Psoas muscle (tissue), 7 donors: ENCODE measurements at regions not wholly inside any gene's neighbourhood (a gene's known extent, or its start where the extent isn't known, plus 50 kb on each side); places are given as distances from the start of the nearest gene placed in this dataset.

Source experiments
- ATAC-seq, 4 donors: fragments of 200-7000 bp; cut with Tn5 transposase; one replicate each; pipeline ENCODE4 v1.9.1; 2020; ENCODE audit warnings: moderate library complexity in 3 of 4, mild to moderate bottlenecking in 2 of 4
- DNase-seq, 2 donors: peaks; one replicate each; pipeline ENCODE4 v3.0.0-alpha.2; 2020
- H3K27ac ChIP-seq: fragments of 200-600 bp; one replicate; pipeline ENCODE4 v1.8.0; 2022
- H3K27me3 ChIP-seq, 3 donors: fragments of 200-600 bp in 1 of 3; one replicate each; pipeline versions ENCODE4 v1.6.1 to v1.8.0; 2013 to 2022; ENCODE audit warnings: low read length in 2 of 3, mild to moderate bottlenecking in 2 of 3, moderate library complexity in 1 of 3; ENCODE audit not compliant: insufficient read depth in 3 of 3
- H3K36me3 ChIP-seq, 2 donors: fragments of 200-600 bp in 1 of 2; one replicate each; pipeline versions ENCODE4 v1.6.1 to v1.8.0; 2013 to 2022; ENCODE audit warnings: low read depth in 1 of 2, mild to moderate bottlenecking in 1 of 2, moderate library complexity in 1 of 2; ENCODE audit not compliant: insufficient read depth in 1 of 2
- H3K4me1 ChIP-seq: fragments of 200-600 bp; one replicate; pipeline ENCODE4 v1.8.0; 2022
- H3K4me3 ChIP-seq: fragments of 200-600 bp; one replicate; pipeline ENCODE4 v1.8.0; 2022; ENCODE audit warnings: mild to moderate bottlenecking
- H3K9me3 ChIP-seq: fragments of 200-600 bp; one replicate; pipeline ENCODE4 v1.8.0; 2022
- WGBS, 3 donors: extraction: QIAGEN DNeasy Blood & Tissue Kit; methylation state at CpG; one replicate each; pipeline versions ENCODE4 v1.1.6 to v1.1.7; 2013; 5-methylcytosine and 5-hydroxymethylcytosine counted together
- intact Hi-C, 2 donors: fragments of 100-400 bp; cut with DNase I; formaldehyde crosslinking; loops; one replicate each; pipeline versions ENCODE4 v1.11.0 to v1.14.2; 2022
- TF ChIP-seq, protein P1 (sequence below): fragments of 200-600 bp; IDR thresholded peaks from one replicate; pipeline ENCODE4 v1.8.0; 2022; ENCODE audit warnings: antibody characterized with exemption
- donor health status: healthy with polysubstance abuse.
- donor health status: DM: no; HTN: no; CAD: no; lungs with moderate emphysema.
- donor health status: Bipolar disorder and iron deficiency.
- donor health status: healthy.
- donor health status: DM: yes; HTN: yes; CAD: no.
- donor health status: DM: no; HTN: no; CAD: no.
- donor health status: DM: yes; HTN: yes; CAD: no.

DNA sequence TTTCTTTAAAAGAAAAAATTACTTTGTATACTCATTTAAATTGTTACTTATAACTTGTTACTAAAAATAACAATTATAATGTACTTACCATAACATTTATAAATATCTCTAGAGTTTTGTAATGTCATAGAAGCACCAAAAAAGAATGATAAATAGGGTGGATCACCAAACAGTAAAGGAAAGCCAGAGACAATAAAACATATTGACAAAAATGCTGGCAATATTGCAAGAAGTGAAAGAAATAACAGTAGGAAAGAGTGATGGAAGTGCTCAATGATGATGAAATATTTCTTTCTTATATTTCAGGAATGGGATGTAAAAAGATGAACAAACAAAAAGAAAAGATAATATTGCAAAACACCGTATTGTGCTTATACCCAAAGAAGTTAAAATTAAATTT is 301.7 kb downstream of the CENPW start:
- Histone ChIP-seq H3K4me3 (no peak overlapping the region), H3K27me3 (no peaks in the 10 kb centered on the region), H3K9me3 (no peaks in the 10 kb centered on the region), H3K27ac (no peak overlapping the region), H3K36me3 (no peaks in the 10 kb centered on the region), H3K4me1 (no peaks in the 10 kb centered on the region)
- ATAC-seq (no peak), DNase-seq (no peak)
- intact Hi-C loops, result no loop called here
- TF ChIP-seq, protein P1, sequence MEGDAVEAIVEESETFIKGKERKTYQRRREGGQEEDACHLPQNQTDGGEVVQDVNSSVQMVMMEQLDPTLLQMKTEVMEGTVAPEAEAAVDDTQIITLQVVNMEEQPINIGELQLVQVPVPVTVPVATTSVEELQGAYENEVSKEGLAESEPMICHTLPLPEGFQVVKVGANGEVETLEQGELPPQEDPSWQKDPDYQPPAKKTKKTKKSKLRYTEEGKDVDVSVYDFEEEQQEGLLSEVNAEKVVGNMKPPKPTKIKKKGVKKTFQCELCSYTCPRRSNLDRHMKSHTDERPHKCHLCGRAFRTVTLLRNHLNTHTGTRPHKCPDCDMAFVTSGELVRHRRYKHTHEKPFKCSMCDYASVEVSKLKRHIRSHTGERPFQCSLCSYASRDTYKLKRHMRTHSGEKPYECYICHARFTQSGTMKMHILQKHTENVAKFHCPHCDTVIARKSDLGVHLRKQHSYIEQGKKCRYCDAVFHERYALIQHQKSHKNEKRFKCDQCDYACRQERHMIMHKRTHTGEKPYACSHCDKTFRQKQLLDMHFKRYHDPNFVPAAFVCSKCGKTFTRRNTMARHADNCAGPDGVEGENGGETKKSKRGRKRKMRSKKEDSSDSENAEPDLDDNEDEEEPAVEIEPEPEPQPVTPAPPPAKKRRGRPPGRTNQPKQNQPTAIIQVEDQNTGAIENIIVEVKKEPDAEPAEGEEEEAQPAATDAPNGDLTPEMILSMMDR, result no peak
- 81 to 89% (median 82%) methylated on average over 1 of the region's 1 CpG for WGBS, 3 donors

- ATAC-seq (no peak), DNase-seq (peak in 1 of 2 donors; percentile 10)
- H3K36me3 ChIP-seq, result no peaks in the 10 kb centered on the region
- no peak overlapping the region for H3K4me3 ChIP-seq
- no peak overlapping the region for H3K27ac ChIP-seq
- intact Hi-C loops, result no loop called here
- no peaks in the 10 kb centered on the region for H3K4me1 ChIP-seq
- H3K27me3 ChIP-seq, result no peaks in the 10 kb centered on the region
- 95 to 98% (median 95%) methylated on average over 32 to 33 of the region's 33 CpGs for WGBS, 3 donors
- no peaks in the 10 kb centered on the region for H3K9me3 ChIP-seq
- TF ChIP-seq, protein P1, result no peak
Observed at GRCh38 chr6:126643352-126643751, 303.4 kb downstream of the CENPW start.

DNA sequence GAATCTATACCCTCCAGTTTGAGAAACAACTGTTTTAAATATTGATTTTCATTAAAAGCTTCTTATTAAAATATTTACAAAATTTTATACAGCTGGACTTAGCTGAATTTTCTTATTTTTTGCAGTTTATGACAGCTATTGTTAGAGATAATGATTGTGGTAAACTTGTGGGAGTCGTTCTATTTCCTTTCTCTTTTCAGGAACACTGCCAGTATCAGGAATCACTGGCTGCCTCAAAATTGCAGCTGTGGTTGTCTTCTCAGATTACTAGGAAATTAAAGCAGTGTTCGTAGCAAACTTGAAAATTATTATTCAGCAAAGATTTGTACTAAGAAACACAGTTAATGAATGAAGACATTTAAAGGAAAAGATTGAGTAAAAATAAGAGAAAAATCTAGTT is 311.0 kb downstream of the CENPW start:
- no peak for DNase-seq
- intact Hi-C loops, result loop anchor here in 1 of 2 donors (10.0 kb wide), 1 partner anchor 424 kb away; no protein-coding TSS in a partner anchor
- TF ChIP-seq, protein P1, result no peak
- no peak for ATAC-seq
- Histone ChIP-seq H3K27ac (no peak overlapping the region), H3K4me3 (no peak overlapping the region), H3K9me3 (no peaks in the 10 kb centered on the region), H3K4me1 (peaks cover 6% of the 10 kb centered on the region), H3K36me3 (no peaks in the 10 kb centered on the region), H3K27me3 (no peaks in the 10 kb centered on the region)
- WGBS, 3 donors, result 3 to 7% (median 5%) methylated on average over 2 of the region's 2 CpGs

DNA sequence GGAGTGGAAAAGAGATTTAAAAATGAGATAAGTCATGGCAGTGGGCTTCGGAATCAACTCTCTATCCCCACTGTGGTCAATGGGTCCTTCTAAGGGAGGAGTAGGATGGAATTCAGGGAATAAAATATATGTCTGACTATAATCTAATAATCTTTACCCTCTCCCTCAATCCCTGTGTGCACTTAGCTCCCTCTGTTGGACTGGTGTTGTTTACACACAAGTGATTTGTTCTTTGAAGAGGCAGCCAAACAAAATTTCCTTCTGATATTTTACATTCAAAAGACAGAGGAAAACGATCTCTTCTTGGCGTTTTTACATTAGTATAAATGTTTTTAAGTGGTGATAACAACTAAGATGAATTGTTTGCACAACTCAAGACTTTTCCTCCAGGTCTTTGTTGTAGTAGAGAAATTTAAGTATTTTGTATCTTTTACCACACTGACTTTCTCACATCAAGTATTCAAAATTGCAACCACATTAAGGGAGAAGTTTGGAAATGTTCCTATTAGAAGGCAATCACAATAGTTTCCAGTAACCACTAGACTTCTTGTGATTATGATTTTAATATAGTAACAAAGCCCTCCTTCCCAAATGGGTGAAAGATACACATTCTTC is 317.8 kb downstream of the CENPW start:
- H3K4me3 ChIP-seq, result no peak overlapping the region
- no peak for DNase-seq
- H3K4me1 ChIP-seq, result no peaks in the 10 kb centered on the region
- 47 to 54% (median 48%) methylated on average over 3 of the region's 3 CpGs for WGBS, 3 donors
- no peaks in the 10 kb centered on the region for H3K27me3 ChIP-seq
- intact Hi-C loops, result loop anchor here in 1 of 2 donors (10.0 kb wide), 1 partner anchor 417 kb away; no protein-coding TSS in a partner anchor
- TF ChIP-seq, protein P1, result no peak
- H3K9me3 ChIP-seq, result no peaks in the 10 kb centered on the region
- H3K27ac ChIP-seq, result no peak overlapping the region
- ATAC-seq, result no peak
- H3K36me3 ChIP-seq, result no peaks in the 10 kb centered on the region

- Histone ChIP-seq H3K36me3 (no peaks in the 10 kb centered on the region), H3K27me3 (no peaks in the 10 kb centered on the region), H3K4me3 (no peak overlapping the region), H3K27ac (no peak overlapping the region), H3K9me3 (no peaks in the 10 kb centered on the region), H3K4me1 (no peaks in the 10 kb centered on the region)
- DNase-seq (no peak), ATAC-seq (no peak)
- intact Hi-C loops, result no loop called here
- 92 to 100% (median 98%) methylated on average over 1 of the region's 1 CpG for whole genome bisulfite sequencing, 3 donors
- TF ChIP-seq, protein P1, result no peak
Observed at GRCh38 chr6:126660376-126660775, 320.5 kb downstream of the CENPW start.
